ENCODE measurements at regions not wholly inside any gene's neighbourhood (a gene's known extent, or its start where the extent isn't known, plus 50 kb on each side); places are given as distances from the start of the nearest gene placed in this dataset.
"Not testable (repeated sequence)": the region's sequence is repeated elsewhere in the genome, so short reads cannot be mapped to it uniquely, and the experiment has no call there.

- no peak for DNase-seq
Observed at GRCh38 chr15:93348711-93349545, 259.9 kb upstream of the RGMA start.

- no peak for DNase-seq
Observed at GRCh38 chr15:93347986-93348385, 259.0 kb upstream of the RGMA start.

- DNase-seq: no peak
Observed at GRCh38 chr15:93345981-93346380, 257.0 kb upstream of the RGMA start.

- not testable (repeated sequence) for DNase-seq
Observed at GRCh38 chr15:93343402-93343801, 254.4 kb upstream of the RGMA start.

- no peak for DNase-seq
Observed at GRCh38 chr15:93341164-93341563, 252.2 kb upstream of the RGMA start.

GRCh38 chr15:93340406-93340805 is 251.4 kb upstream of the RGMA start:
- DNase-seq: no peak

- DNase-seq: no peak
Observed at GRCh38 chr15:93333796-93334195, 244.8 kb upstream of the RGMA start.

- not testable (repeated sequence) for DNase-seq
Observed at GRCh38 chr15:93333126-93333525, 244.1 kb upstream of the RGMA start.

- no peak for DNase-seq
Observed at GRCh38 chr15:93332168-93332553, 243.2 kb upstream of the RGMA start.

- DNase-seq: no peak
Observed at GRCh38 chr15:93331545-93332167, 242.6 kb upstream of the RGMA start.

- DNase-seq: no peak
Observed at GRCh38 chr15:93330912-93331544, 242.0 kb upstream of the RGMA start.

- DNase-seq: no peak
Observed at GRCh38 chr15:93327364-93327763, 238.4 kb upstream of the RGMA start.

- DNase-seq: no peak
Observed at GRCh38 chr15:93324186-93324975, 235.4 kb upstream of the RGMA start.

- no peak for DNase-seq
Observed at GRCh38 chr15:93321881-93322282, 232.9 kb upstream of the RGMA start.

GRCh38 chr15:93319121-93319814 is 230.3 kb upstream of the RGMA start:
- DNase-seq: no peak

- no peak for DNase-seq
Observed at GRCh38 chr15:93317772-93318171, 228.8 kb upstream of the RGMA start.

GRCh38 chr15:93314245-93314644 is 225.2 kb upstream of the RGMA start:
- DNase-seq: no peak

GRCh38 chr15:93312891-93313486 is 224.0 kb upstream of the RGMA start:
- DNase-seq: peak; percentile 13

- DNase-seq: no peak
Observed at GRCh38 chr15:93311620-93312019, 222.6 kb upstream of the RGMA start.

GRCh38 chr15:93308026-93308690 is 219.1 kb upstream of the RGMA start:
- no peak for DNase-seq

- DNase-seq: no peak
Observed at GRCh38 chr15:93307513-93307912, 218.5 kb upstream of the RGMA start.

All from right kidney (tissue), 1 donor.